SK-N-SH (cell line): ENCODE measurements at regions not wholly inside any gene's neighbourhood (a gene's known extent, or its start where the extent isn't known, plus 50 kb on each side); places are given as distances from the start of the nearest gene placed in this dataset.

Experiments
- CTCF ChIA-PET: fragments of 300-600, 350-600 bp; formaldehyde crosslinking; extraction: SDS; loops from one replicate; lab custom pipeline; 2021; lab: Yijun Ruan, JAX
- POLR2A ChIA-PET: fragments of 350-600 bp; sonication (Branson Sonifier 250); formaldehyde crosslinking; extraction: SDS; loops from one replicate; lab custom pipeline; 2020; ENCODE audit warnings: antibody characterized with exemption, inconsistent platforms; lab: Yijun Ruan, JAX
- DNase-seq: peaks from one replicate; pipeline ENCODE4 v3.0.0; 2012
- H2AFZ ChIP-seq: fragments of 200-600 bp; sonication (generic); 2 replicates; pipeline ENCODE4 v1.8.1; 2016; ENCODE audit warnings: antibody characterized with exemption, mild to moderate bottlenecking, low read depth
- H3F3A ChIP-seq: fragments of 200-600 bp; sonication (generic); replicated peaks from 2 replicates; pipeline ENCODE3; 2016; ENCODE audit warnings: antibody characterized with exemption, mild to moderate bottlenecking; ENCODE audit not compliant: insufficient read depth
- H3K27ac ChIP-seq, 2 experiments: fragments of 200-500 bp in 1 of 2; fragments of 200-600 bp in 1 of 2; sonication (Bioruptor generic) in 1 of 2; sonication (generic), shearing (Covaris generic) in 1 of 2; 2 replicates each; pipeline versions ENCODE4 v1.5.1 to v1.6.1; 2014 to 2016; ENCODE audit warnings: low read depth in 2 of 2, inconsistent platforms in 1 of 2, low read length in 1 of 2, mild to moderate bottlenecking in 1 of 2, mixed read lengths in 1 of 2
- H3K27me3 ChIP-seq: fragments of 200-600 bp; sonication (generic), shearing (Covaris generic); 2 replicates; pipeline ENCODE4 v1.6.1; 2016; ENCODE audit warnings: mixed run types; ENCODE audit not compliant: insufficient read depth
- H3K36me3 ChIP-seq, 2 experiments: fragments of 200-500 bp in 1 of 2; fragments of 200-600 bp in 1 of 2; sonication (Bioruptor generic) in 1 of 2; sonication (generic) in 1 of 2; replicated peaks in 1 of 2; 2 replicates each; pipeline versions ENCODE3 to v1.5.1; 2014 to 2016; ENCODE audit warnings: low read length in 1 of 2, mild to moderate bottlenecking in 1 of 2; ENCODE audit not compliant: insufficient read depth in 2 of 2, control insufficient read depth in 1 of 2
- H3K4me1 ChIP-seq, 2 experiments: fragments of 200-500 bp in 1 of 2; fragments of 200-600 bp in 1 of 2; sonication (Bioruptor generic) in 1 of 2; sonication (generic), shearing (Covaris generic) in 1 of 2; 2 replicates each; pipeline versions ENCODE4 v1.5.1 to v1.6.1; 2014 to 2016; ENCODE audit warnings: low read depth in 1 of 2, low read length in 1 of 2, mixed run types in 1 of 2; ENCODE audit not compliant: insufficient read depth in 2 of 2, control insufficient read depth in 1 of 2
- H3K4me2 ChIP-seq: fragments of 200-600 bp; sonication (generic), shearing (Covaris generic); 2 replicates; pipeline ENCODE4 v1.6.1; 2017; ENCODE audit warnings: mixed run types
- H3K4me3 ChIP-seq, 2 experiments: fragments of 200-500 bp in 1 of 2; fragments of 200-600 bp in 1 of 2; sonication (Bioruptor generic) in 1 of 2; sonication (generic), shearing (Covaris generic) in 1 of 2; 2 replicates each; pipeline versions ENCODE4 v1.5.1 to v1.8.1; 2014 to 2016; ENCODE audit warnings: low read depth in 2 of 2, inconsistent platforms in 1 of 2, low read length in 1 of 2, mild to moderate bottlenecking in 1 of 2, mixed read lengths in 1 of 2, moderate library complexity in 1 of 2
- H3K79me2 ChIP-seq: fragments of 200-600 bp; sonication (generic); 2 replicates; pipeline ENCODE4 v1.8.1; 2017; ENCODE audit warnings: mild to moderate bottlenecking; ENCODE audit not compliant: insufficient read depth
- H3K9ac ChIP-seq: fragments of 200-600 bp; sonication (generic); 2 replicates; pipeline ENCODE4 v1.6.1; 2017; ENCODE audit warnings: mixed run types
- H3K9me2 ChIP-seq: fragments of 200-600 bp; sonication (generic); 2 replicates; pipeline ENCODE4 v1.6.1; 2017; ENCODE audit warnings: mixed run types
- H3K9me3 ChIP-seq: fragments of 200-600 bp; sonication (generic); 2 replicates; pipeline ENCODE4 v1.6.1; 2017; ENCODE audit warnings: mixed run types, mild to moderate bottlenecking, moderate library complexity
- H4K20me1 ChIP-seq: fragments of 200-600 bp; sonication (generic); 2 replicates; pipeline ENCODE4 v1.6.1; 2017; ENCODE audit warnings: mild to moderate bottlenecking, mixed run types; ENCODE audit not compliant: insufficient read depth
- CTCF ChIP-seq: fragments of 200-600 bp; sonication (generic); IDR thresholded peaks from 2 replicates; pipeline ENCODE4 v1.6.1; 2017; ENCODE audit warnings: antibody characterized with exemption, mild to moderate bottlenecking, moderate library complexity
- EZH2phosphoT487 ChIP-seq: fragments of 200-600 bp; sonication (generic); IDR thresholded peaks from 2 replicates; pipeline ENCODE4 v1.6.1; 2017; ENCODE audit warnings: low read depth, mixed run types, mild to moderate bottlenecking, antibody characterized with exemption, moderate library complexity, borderline replicate concordance
- FOXJ3 ChIP-seq: sonication (generic); formaldehyde crosslinking; IDR thresholded peaks from 2 replicates; pipeline ENCODE4 v1.5.1; 2020; ENCODE audit warnings: mild to moderate bottlenecking, missing genetic modification reagents
- FOXM1 ChIP-seq: IDR thresholded peaks from 2 replicates; pipeline ENCODE4 v1.4.0; 2012; ENCODE audit warnings: low read depth, mild to moderate bottlenecking
- GATA2 ChIP-seq: sonication (generic); formaldehyde crosslinking; IDR thresholded peaks from 2 replicates; pipeline ENCODE4 v1.5.0; 2020; ENCODE audit warnings: mild to moderate bottlenecking, missing genetic modification reagents
- IRF3 ChIP-seq: fragments of 150-350 bp; IDR thresholded peaks from 2 replicates; pipeline ENCODE4 v1.6.1; 2016; ENCODE audit warnings: mild to moderate bottlenecking, low read depth, low read length
- JUND ChIP-seq: IDR thresholded peaks from 2 replicates; pipeline ENCODE4 v1.4.0; 2012
- MXI1 ChIP-seq: IDR thresholded peaks from 2 replicates; pipeline ENCODE4 v1.6.1; 2012; ENCODE audit warnings: mild to moderate bottlenecking, low read depth, low read length, improper control_type of control experiment
- NRF1 ChIP-seq: IDR thresholded peaks from 2 replicates; pipeline ENCODE4 v1.6.1; 2012; ENCODE audit warnings: low read depth, mild to moderate bottlenecking, low read length
- PBX3 ChIP-seq: IDR thresholded peaks from 2 replicates; pipeline ENCODE4; 2012
- RAD21 ChIP-seq: IDR thresholded peaks from 2 replicates; pipeline ENCODE4 v1.6.1; 2012; ENCODE audit warnings: mild to moderate bottlenecking, low read length
- RCOR1 ChIP-seq: fragments of 150-350 bp; IDR thresholded peaks from 2 replicates; pipeline ENCODE4 v1.6.1; 2017; ENCODE audit warnings: antibody characterized with exemption, low read length
- REST ChIP-seq: IDR thresholded peaks from 2 replicates; pipeline ENCODE4 v1.6.1; 2012; ENCODE audit warnings: mild to moderate bottlenecking, low read depth, low read length, moderate library complexity
- SIN3A ChIP-seq: IDR thresholded peaks from 2 replicates; pipeline ENCODE4 v1.6.1; 2012; ENCODE audit warnings: low read depth, mild to moderate bottlenecking, low read length, moderate library complexity, borderline replicate concordance
- SMC3 ChIP-seq: IDR thresholded peaks from 2 replicates; pipeline ENCODE4 v1.6.1; 2012; ENCODE audit warnings: low read depth, low read length, improper control_type of control experiment
- TAF1 ChIP-seq: IDR thresholded peaks from 2 replicates; pipeline ENCODE4 v1.6.1; 2012; ENCODE audit warnings: low read depth, mild to moderate bottlenecking, low read length, moderate library complexity, borderline replicate concordance
- TEAD4 ChIP-seq: IDR thresholded peaks from 2 replicates; pipeline ENCODE4 v1.4.0; 2012; ENCODE audit warnings: mild to moderate bottlenecking, borderline replicate concordance; ENCODE audit not compliant: insufficient read depth
- WGBS: methylation state at CpG from one replicate; pipeline ENCODE4 v1.1.6; 2017; ENCODE audit warnings: low lambda C conversion rate; 5-methylcytosine and 5-hydroxymethylcytosine counted together

- ChIA-PET POLR2A (no interaction called here), CTCF (no interaction called here)
- Histone ChIP-seq H3K9me2 (no peaks in the 10 kb centered on the region), H3K27ac (no peak overlapping the region), H3K4me1 (no peaks in the 10 kb centered on the region), H3K36me3 (no peaks in the 10 kb centered on the region), H3K27me3 (no peaks in the 10 kb centered on the region), H3K4me2 (no peak overlapping the region), H3F3A (no peaks in the 10 kb centered on the region), H2AFZ (no peak overlapping the region), H4K20me1 (no peaks in the 10 kb centered on the region), H3K79me2 (no peaks in the 10 kb centered on the region), H3K9ac (no peak overlapping the region), H3K4me3 (no peak overlapping the region), H3K9me3 (no peaks in the 10 kb centered on the region)
- TF ChIP-seq PBX3: no peak
- no peak for TF ChIP-seq RAD21
- no peak for TF ChIP-seq NRF1
- no peak for TF ChIP-seq TAF1
- TF ChIP-seq RCOR1: no peak
- no peak for TF ChIP-seq SMC3
- TF ChIP-seq JUND: no peak
- TF ChIP-seq EZH2phosphoT487: no peak
- no peak for TF ChIP-seq REST
- TF ChIP-seq GATA2: no peak
- no peak for TF ChIP-seq TEAD4
- no peak for TF ChIP-seq CTCF
- no peak for TF ChIP-seq FOXM1
- TF ChIP-seq SIN3A: no peak
- TF ChIP-seq MXI1: no peak
- no peak for TF ChIP-seq IRF3
- TF ChIP-seq FOXJ3: no peak
- WGBS: 18% methylated on average over 4 of the region's 4 CpGs
- no peak for DNase-seq
These were observed 265.2 kb upstream of the SPHKAP start for GRCh38 chr2:228446734-228447133.
